A549 (cell line): ENCODE measurements at regions not wholly inside any gene's neighbourhood (a gene's known extent, or its start where the extent isn't known, plus 50 kb on each side); places are given as distances from the start of the nearest gene placed in this dataset.

Experiments
- ATAC-seq, 2 experiments: fragments of 200-7000 bp in 1 of 2; fragments of >200 bp in 1 of 2; cut with Nextera tagmentation in 1 of 2; cut with Tn5 transposase in 1 of 2; 3 replicates each; pipeline versions ENCODE4 v1.8.0 to v1.9.1; 2018 to 2020; ENCODE audit warnings: mild to moderate bottlenecking in 1 of 2, moderate library complexity in 1 of 2
- CTCF ChIA-PET: fragments of 300-600 bp; sonication (Branson Sonifier 250); formaldehyde crosslinking; extraction: SDS; loops from one replicate; lab custom pipeline; 2021; ENCODE audit warnings: antibody characterized with exemption, inconsistent platforms; lab: Yijun Ruan, JAX
- POLR2A ChIA-PET: fragments of 350-600 bp; formaldehyde crosslinking; extraction: SDS; loops from one replicate; lab custom pipeline; 2021; ENCODE audit warnings: antibody characterized with exemption, inconsistent platforms; lab: Yijun Ruan, JAX
- DNase-seq, 2 experiments: peaks; one replicate each; pipeline versions ENCODE4 v3.0.0 to v3.0.0-alpha.2; 2011 to 2016; ENCODE audit warnings: low read depth in 1 of 2, low spot score in 1 of 2
- FAIRE-seq: peaks from 2 replicates; lab custom pipeline; 2011; peaks lifted over from hg19 to GRCh38; lab: Jason Lieb, UNC
- H3K27ac ChIP-seq, 2 experiments: fragments of >200 bp; sonication (Bioruptor Twin); formaldehyde crosslinking; 3 replicates each; pipeline ENCODE4 v1.5.1; 2016 to 2017
- H3K4me1 ChIP-seq: fragments of >200 bp; sonication (Bioruptor Twin); formaldehyde crosslinking; 3 replicates; pipeline ENCODE4 v1.6.1; 2016
- H3K4me2 ChIP-seq: fragments of >200 bp; sonication (Bioruptor Twin); formaldehyde crosslinking; 3 replicates; pipeline ENCODE4 v1.6.1; 2016
- H3K4me3 ChIP-seq: fragments of >200 bp; sonication (Bioruptor Twin); formaldehyde crosslinking; 3 replicates; pipeline ENCODE4 v1.5.1; 2016
- H3K9me3 ChIP-seq: fragments of >200 bp; sonication (Bioruptor Twin); formaldehyde crosslinking; 3 replicates; pipeline ENCODE4 v1.6.1; 2016
- BHLHE40 ChIP-seq: IDR thresholded peaks from 2 replicates; pipeline ENCODE4 v1.6.1; 2012; ENCODE audit warnings: low read depth, low read length, inconsistent platforms
- CEBPB ChIP-seq, 2 experiments: fragments of >200 bp in 1 of 2; sonication (Bioruptor Twin) in 1 of 2; formaldehyde crosslinking in 1 of 2; IDR thresholded peaks; 2 replicates each; pipeline ENCODE4 v1.6.1; 2012 to 2016
- CHD4 ChIP-seq: fragments of 200-600 bp; sonication (generic); IDR thresholded peaks from 2 replicates; pipeline ENCODE4 v1.6.1; 2016; ENCODE audit warnings: antibody characterized with exemption, mild to moderate bottlenecking, borderline replicate concordance
- CTCF ChIP-seq: fragments of >200 bp; sonication (Bioruptor Twin); formaldehyde crosslinking; IDR thresholded peaks from 3 replicates; pipeline ENCODE4 v1.5.1; 2016
- EHF ChIP-seq: fragments of 250-450 bp; sonication (Bioruptor Pico); IDR thresholded peaks from 2 replicates; pipeline ENCODE4 v1.5.0; 2020; ENCODE audit warnings: mild to moderate bottlenecking
- ELK1 ChIP-seq: fragments of 150-350 bp; IDR thresholded peaks from 2 replicates; pipeline ENCODE4 v1.6.1; 2014; ENCODE audit warnings: low read depth, mild to moderate bottlenecking, low read length
- FOSL2 ChIP-seq, 2 experiments: fragments of 450-650 bp in 1 of 2; fragments of >200 bp in 1 of 2; sonication (Bioruptor Twin) in 1 of 2; formaldehyde crosslinking; IDR thresholded peaks; 2 replicates each; pipeline versions ENCODE4 v1.5.0 to v1.6.1; 2016 to 2020; ENCODE audit warnings: mild to moderate bottlenecking in 1 of 2, moderate library complexity in 1 of 2
- FOXS1 ChIP-seq: fragments of 250-450 bp; sonication (Bioruptor Pico); IDR thresholded peaks from 2 replicates; pipeline ENCODE4 v1.5.0; 2020; ENCODE audit warnings: mild to moderate bottlenecking, moderate library complexity
- HDAC2 ChIP-seq: fragments of 200-600 bp; sonication (generic); IDR thresholded peaks from 2 replicates; pipeline ENCODE4 v1.6.1; 2016
- HOXB5 ChIP-seq: fragments of 250-450 bp; sonication (Bioruptor Pico); IDR thresholded peaks from 2 replicates; pipeline ENCODE4 v1.5.0; 2020; ENCODE audit warnings: mild to moderate bottlenecking, moderate library complexity
- JUN ChIP-seq, 2 experiments: fragments of >200 bp; sonication (Bioruptor Twin); formaldehyde crosslinking; IDR thresholded peaks; 2 replicates in 1 of 2; 3 replicates in 1 of 2; pipeline ENCODE4 v1.6.1; 2016 to 2017
- MAFK ChIP-seq: fragments of 450-650 bp; IDR thresholded peaks from 2 replicates; pipeline ENCODE4 v1.6.1; 2014; ENCODE audit not compliant: partially characterized antibody
- MAX ChIP-seq: IDR thresholded peaks from 2 replicates; pipeline ENCODE4 v1.6.1; 2012
- MAZ ChIP-seq: fragments of 150-350 bp; IDR thresholded peaks from 2 replicates; pipeline ENCODE4 v1.6.1; 2014; ENCODE audit warnings: antibody characterized with exemption, low read depth, low read length, borderline replicate concordance
- MYC ChIP-seq: IDR thresholded peaks from 2 replicates; pipeline ENCODE4 v1.6.1; 2012; ENCODE audit warnings: mild to moderate bottlenecking, inconsistent platforms, low read length, improper control_type of control experiment, borderline replicate concordance
- NR3C1 ChIP-seq: fragments of >200 bp; sonication (Bioruptor Twin); formaldehyde crosslinking; IDR thresholded peaks from 3 replicates; pipeline ENCODE4 v1.6.1; 2017
- PBX3 ChIP-seq: IDR thresholded peaks from 2 replicates; pipeline ENCODE4 v1.6.1; 2012
- POLR2AphosphoS2 ChIP-seq: conservative IDR thresholded peaks from 2 replicates; pipeline ENCODE4 v1.6.1; 2012; ENCODE audit warnings: low read length, improper control_type of control experiment, inconsistent platforms
- RARB ChIP-seq: fragments of 250-450 bp; sonication (Bioruptor Pico); IDR thresholded peaks from 2 replicates; pipeline ENCODE4 v1.8.0; 2021; ENCODE audit warnings: mild to moderate bottlenecking, moderate library complexity
- RCOR1 ChIP-seq: fragments of 150-350 bp; IDR thresholded peaks from 2 replicates; pipeline ENCODE4 v1.6.1; 2014; ENCODE audit warnings: antibody characterized with exemption, low read length, low read depth
- REST ChIP-seq: fragments of 200-600 bp; sonication (generic); IDR thresholded peaks from 2 replicates; pipeline ENCODE4 v1.6.1; 2016; ENCODE audit warnings: antibody characterized with exemption, mild to moderate bottlenecking, moderate library complexity
- RFX5 ChIP-seq: fragments of 450-650 bp; IDR thresholded peaks from 2 replicates; pipeline ENCODE4 v1.7.1; 2014; ENCODE audit warnings: antibody characterized with exemption, mild to moderate bottlenecking, moderate library complexity
- RNF2 ChIP-seq: fragments of 200-600 bp; sonication (generic); IDR thresholded peaks from 2 replicates; pipeline ENCODE4 v1.6.1; 2016; ENCODE audit warnings: low read depth, mild to moderate bottlenecking, antibody characterized with exemption, moderate library complexity, borderline replicate concordance
- SMC3 ChIP-seq: fragments of >200 bp; sonication (Bioruptor Twin); formaldehyde crosslinking; IDR thresholded peaks from 3 replicates; pipeline ENCODE4 v1.6.1; 2018; ENCODE audit warnings: inconsistent platforms
- USF2 ChIP-seq: fragments of 450-650 bp; IDR thresholded peaks from 2 replicates; pipeline ENCODE4 v1.6.1; 2014; ENCODE audit warnings: antibody characterized with exemption
- ZFP36 ChIP-seq: fragments of 450-650 bp; IDR thresholded peaks from 2 replicates; pipeline ENCODE4 v1.6.1; 2014; ENCODE audit warnings: borderline replicate concordance; ENCODE audit not compliant: partially characterized antibody
- ZSCAN20 ChIP-seq: fragments of 250-450 bp; sonication (Bioruptor Pico); IDR thresholded peaks from 2 replicates; pipeline ENCODE4 v1.8.0; 2022; ENCODE audit warnings: mild to moderate bottlenecking, moderate library complexity
- WGBS: methylation state at CpG from one replicate; pipeline ENCODE4 v1.1.6; 2017; ENCODE audit errors: missing lambda C conversion rate; 5-methylcytosine and 5-hydroxymethylcytosine counted together

- FAIRE-seq = no peak
- Histone ChIP-seq H3K9me3 (no peaks in the 10 kb centered on the region), H3K4me2 (no peak overlapping the region), H3K4me1 (no peaks in the 10 kb centered on the region), H3K4me3 (no peak overlapping the region), H3K27ac (no peak overlapping the region)
- no peak for ATAC-seq
- DNase-seq = no peak
- ChIA-PET POLR2A (no interaction called here), CTCF (no interaction called here)
- TF ChIP-seq EHF (CRISPR knock-in tag) (no peak), RARB (CRISPR knock-in tag) (no peak), SMC3 (no peak), HOXB5 (CRISPR knock-in tag) (no peak), PBX3 (no peak), MYC (no peak), ZSCAN20 (CRISPR knock-in tag) (no peak), MAX (no peak), RFX5 (no peak), RNF2 (no peak)
- 44% methylated on average over 3 of the region's 3 CpGs for WGBS
These were observed 594.0 kb downstream of the NUP35 start for GRCh38 chr2:183718246-183718645.

GRCh38 chr2:183723278-183723677 is 599.0 kb downstream of the NUP35 start:
- ChIA-PET CTCF (no interaction called here), POLR2A (no interaction called here)
- FAIRE-seq (no peak), DNase-seq (no peak), ATAC-seq (no peak)
- 20% methylated on average over 2 of the region's 2 CpGs for WGBS
- Histone ChIP-seq H3K9me3 (no peaks in the 10 kb centered on the region), H3K4me3 (no peak overlapping the region), H3K27ac (no peak overlapping the region), H3K4me1 (no peaks in the 10 kb centered on the region), H3K4me2 (no peak overlapping the region)
- TF ChIP-seq ZFP36 (no peak), RCOR1 (no peak), CHD4 (no peak), RNF2 (no peak), JUN (IDR thresholded peaks at IDR 0.05) (no peak), USF2 (no peak), FOXS1 (no peak), FOSL2 (IDR thresholded peaks at IDR 0.05) (no peak), FOSL2 (CRISPR knock-in tag; IDR thresholded peaks at IDR 0.05) (no peak), HDAC2 (no peak), NR3C1 (no peak), MAFK (no peak), BHLHE40 (no peak), ELK1 (no peak), CEBPB (IDR thresholded peaks at IDR 0.05) (no peak), REST (no peak), MAZ (no peak), CTCF (no peak), EHF (CRISPR knock-in tag) (no peak), POLR2AphosphoS2 (no peak)
